A673 (cell line): ENCODE measurements at regions not wholly inside any gene's neighbourhood (a gene's known extent, or its start where the extent isn't known, plus 50 kb on each side); places are given as distances from the start of the nearest gene placed in this dataset.

Source experiments
- BruUV-seq: library from RNA; stranded (reverse); fragments of 400-500 nt; replicated peaks from 2 replicates; lab custom pipeline; 2021; lab: Mats Ljungman, UMichigan
- CTCF ChIA-PET: fragments of 300-600 bp; sonication (Branson Sonifier 250); formaldehyde crosslinking; loops from one replicate; lab custom pipeline; 2022; ENCODE audit warnings: antibody characterized with exemption; lab: Charles Lee
- POLR2A ChIA-PET: fragments of 300-600 bp; sonication (Branson Sonifier 250); formaldehyde crosslinking; loops from one replicate; lab custom pipeline; 2022; ENCODE audit warnings: antibody characterized with exemption; ENCODE audit not compliant: low non-redundant PET; lab: Charles Lee
- DNase-seq: peaks from one replicate; pipeline ENCODE4 v3.0.0-alpha.2; 2015; ENCODE audit warnings: low spot score
- H3K27ac ChIP-seq: fragments of 200-600 bp; sonication (generic); 2 replicates; pipeline ENCODE4 v1.5.1; 2016; ENCODE audit warnings: mixed run types, low read depth, mild to moderate bottlenecking, mixed read lengths, antibody characterized with exemption, low read length; ENCODE audit not compliant: poor library complexity, severe bottlenecking
- H3K27me3 ChIP-seq: fragments of 200-600 bp; sonication (generic); replicated peaks from 2 replicates; pipeline ENCODE4 v1.6.1; 2017; ENCODE audit warnings: mixed run types, low read depth, mild to moderate bottlenecking, mixed read lengths, antibody characterized with exemption, low read length; ENCODE audit not compliant: insufficient read depth, poor library complexity
- H3K36me3 ChIP-seq: fragments of 200-600 bp; sonication (generic); 2 replicates; pipeline ENCODE4 v1.6.1; 2016; ENCODE audit warnings: mixed run types, mild to moderate bottlenecking, mixed read lengths, antibody characterized with exemption, low read length; ENCODE audit not compliant: insufficient read depth, poor library complexity, severe bottlenecking
- H3K4me1 ChIP-seq: fragments of 200-600 bp; sonication (generic); 2 replicates; pipeline ENCODE4 v1.6.1; 2017; ENCODE audit warnings: mixed run types, mild to moderate bottlenecking, mixed read lengths, antibody characterized with exemption, low read length; ENCODE audit not compliant: insufficient read depth, poor library complexity, severe bottlenecking
- H3K4me3 ChIP-seq: fragments of 200-600 bp; sonication (generic); 2 replicates; pipeline ENCODE4 v1.5.1; 2016; ENCODE audit warnings: low read depth, mixed run types, mild to moderate bottlenecking, mixed read lengths, low read length; ENCODE audit not compliant: poor library complexity, severe bottlenecking
- H3K9me3 ChIP-seq: fragments of 200-600 bp; sonication (generic); 2 replicates; pipeline ENCODE4 v1.6.1; 2016; ENCODE audit warnings: mixed run types, low read depth, mild to moderate bottlenecking, mixed read lengths, antibody characterized with exemption, low read length; ENCODE audit not compliant: poor library complexity, severe bottlenecking
- CTCF ChIP-seq: fragments of 300-800, 200-600 bp; sonication (generic); conservative IDR thresholded peaks from 2 replicates; pipeline ENCODE4 v1.5.1; 2017; ENCODE audit warnings: low read depth, mild to moderate bottlenecking, antibody characterized with exemption, low read length, moderate library complexity, mixed read lengths
- EZH2 ChIP-seq: fragments of 200-600 bp; sonication (generic); IDR thresholded peaks from 2 replicates; pipeline ENCODE4 v1.6.1; 2017; ENCODE audit warnings: borderline replicate concordance, low read depth, mild to moderate bottlenecking, mixed read lengths, antibody characterized with exemption, low read length; ENCODE audit not compliant: poor library complexity, severe bottlenecking
- intact Hi-C: fragments of 100-400 bp; cut with micrococcal nuclease; formaldehyde crosslinking; loops from one replicate; pipeline ENCODE4 v1.10.0; 2022; ENCODE audit not compliant: unreplicated experiment

GRCh38 chr5:165642366-165642765, 2136.9 kb downstream of the MAT2B start:
- TF ChIP-seq EZH2 (no peak), CTCF (no peak)
- CTCF ChIA-PET: no interaction called here
- Histone ChIP-seq H3K27ac (no peak overlapping the region), H3K9me3 (no peaks in the 10 kb centered on the region), H3K27me3 (peaks cover 4% of the 10 kb centered on the region), H3K4me3 (no peak overlapping the region), H3K36me3 (no peaks in the 10 kb centered on the region), H3K4me1 (no peaks in the 10 kb centered on the region)
- BruUV-seq: no TSS peak
- no peak for DNase-seq
- intact Hi-C loops: no loop called here
- POLR2A ChIA-PET: no interaction called here

GRCh38 chr5:165665735-165666400, 2160.4 kb downstream of the MAT2B start:
- Histone ChIP-seq H3K4me3 (no peak overlapping the region), H3K27me3 (peaks cover 9% of the 10 kb centered on the region), H3K36me3 (no peaks in the 10 kb centered on the region), H3K27ac (no peak overlapping the region), H3K9me3 (no peaks in the 10 kb centered on the region), H3K4me1 (no peaks in the 10 kb centered on the region)
- DNase-seq: no peak
- intact Hi-C loops: no loop called here
- POLR2A ChIA-PET: no interaction called here
- CTCF ChIA-PET: no interaction called here
- TF ChIP-seq EZH2 (no peak), CTCF (no peak)
- no TSS peak for BruUV-seq

- Histone ChIP-seq H3K27ac (no peak overlapping the region), H3K9me3 (no peaks in the 10 kb centered on the region), H3K27me3 (peaks cover 6% of the 10 kb centered on the region), H3K36me3 (no peaks in the 10 kb centered on the region), H3K4me1 (no peaks in the 10 kb centered on the region), H3K4me3 (no peak overlapping the region)
- ChIA-PET POLR2A (no interaction called here), CTCF (no interaction called here)
- BruUV-seq: no TSS peak
- DNase-seq: no peak
- TF ChIP-seq EZH2 (no peak), CTCF (no peak)
- intact Hi-C loops: no loop called here
Observed at GRCh38 chr5:165673499-165673898, 2168.1 kb downstream of the MAT2B start.
